NCI-H82 (cell line): ENCODE measurements at regions not wholly inside any gene's neighbourhood (a gene's known extent, or its start where the extent isn't known, plus 50 kb on each side); places are given as distances from the start of the nearest gene placed in this dataset.
"Not testable (repeated sequence)": the region's sequence is repeated elsewhere in the genome, so short reads cannot be mapped to it uniquely, and the experiment has no call there.

Experiments used
- DNase-seq: peaks from one replicate; lab custom pipeline; 2025; lab: John Stamatoyannopoulos, UW

DNA sequence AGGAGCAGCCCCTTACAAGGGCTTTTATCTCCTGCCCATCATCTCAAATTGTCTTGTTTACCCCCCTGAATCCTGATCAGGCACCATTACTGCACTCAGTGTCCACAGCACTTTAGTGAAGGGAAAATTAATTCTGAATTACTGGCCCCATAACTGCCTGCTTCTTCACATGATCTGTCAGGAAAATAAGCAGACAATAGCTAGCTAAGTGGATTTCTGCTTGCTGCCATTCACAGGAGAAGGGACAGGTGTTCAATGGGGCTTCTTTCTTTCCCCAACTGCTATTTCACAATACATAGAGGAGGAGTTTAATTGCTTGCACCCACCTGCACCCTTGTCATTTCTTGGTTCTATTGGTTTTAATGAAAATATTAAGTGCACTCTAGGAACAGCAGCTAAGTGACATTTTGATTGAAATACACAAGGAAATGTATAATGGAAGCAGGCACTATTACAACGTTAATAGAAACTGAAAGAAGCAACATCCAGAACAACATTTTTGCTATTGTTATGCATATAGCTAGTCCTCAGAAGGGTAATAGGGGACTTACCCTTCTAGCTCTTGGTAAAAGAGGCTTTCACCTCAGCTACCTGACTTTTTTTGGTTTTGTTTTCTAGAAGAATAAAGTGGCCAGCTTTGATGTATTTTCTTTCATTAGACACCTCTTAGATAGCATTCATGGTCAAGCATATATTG is 599.3 kb upstream of the TLE4 start:
- peak; percentile 67 for DNase-seq

DNA sequence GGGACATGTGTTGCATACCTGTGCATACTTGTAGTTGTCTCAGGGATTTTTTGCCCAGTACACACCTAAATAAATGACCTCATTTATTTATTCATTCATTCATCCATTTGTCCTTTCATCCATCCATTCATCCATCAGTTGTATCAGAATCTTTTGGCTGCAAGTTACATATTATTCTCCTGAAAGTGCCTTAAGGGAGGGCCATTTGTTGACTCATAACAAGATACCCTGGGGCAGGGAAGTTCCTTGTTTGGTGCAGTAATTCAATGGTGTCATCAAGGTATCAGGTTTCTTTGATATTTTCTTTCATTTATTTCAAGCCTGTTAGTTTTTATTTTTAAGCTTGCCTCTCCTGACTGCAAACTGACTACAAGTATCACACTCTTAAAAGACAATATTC is 597.9 kb upstream of the TLE4 start:
- no peak for DNase-seq

GRCh38 chr9:78982849-78983248 is 588.9 kb upstream of the TLE4 start:
- no peak for DNase-seq

DNA sequence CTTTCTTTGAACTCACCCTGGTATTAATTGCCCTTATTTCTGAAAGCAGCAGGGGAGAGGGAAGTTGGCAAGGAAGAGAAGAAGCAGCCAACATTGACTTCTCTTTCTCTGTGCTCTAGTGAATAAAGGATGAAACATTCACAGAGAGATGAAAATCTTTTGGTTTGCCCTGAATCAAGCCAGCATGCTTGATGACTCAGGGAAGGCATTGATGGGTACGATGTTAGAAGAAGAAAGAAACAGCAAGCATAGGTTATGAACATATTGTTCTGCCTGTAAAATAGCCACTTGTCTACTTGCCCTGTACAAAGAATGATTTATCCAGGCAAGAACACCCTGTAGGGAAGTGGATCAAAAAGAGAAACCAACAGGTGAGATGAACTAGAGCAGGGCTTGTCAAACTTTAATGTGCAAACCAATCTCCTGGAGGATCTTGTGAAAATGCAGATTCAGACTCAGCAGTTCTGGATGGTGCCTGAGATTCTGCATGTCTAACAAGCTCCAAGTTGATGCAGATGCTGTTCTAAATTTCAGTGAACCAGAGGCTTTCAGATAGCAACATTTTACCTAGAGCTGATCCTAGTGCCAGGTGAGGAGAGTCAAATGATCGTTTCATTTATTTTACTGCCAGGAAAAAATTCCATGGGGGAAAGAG is 586.6 kb upstream of the TLE4 start:
- DNase-seq, result no peak

DNA sequence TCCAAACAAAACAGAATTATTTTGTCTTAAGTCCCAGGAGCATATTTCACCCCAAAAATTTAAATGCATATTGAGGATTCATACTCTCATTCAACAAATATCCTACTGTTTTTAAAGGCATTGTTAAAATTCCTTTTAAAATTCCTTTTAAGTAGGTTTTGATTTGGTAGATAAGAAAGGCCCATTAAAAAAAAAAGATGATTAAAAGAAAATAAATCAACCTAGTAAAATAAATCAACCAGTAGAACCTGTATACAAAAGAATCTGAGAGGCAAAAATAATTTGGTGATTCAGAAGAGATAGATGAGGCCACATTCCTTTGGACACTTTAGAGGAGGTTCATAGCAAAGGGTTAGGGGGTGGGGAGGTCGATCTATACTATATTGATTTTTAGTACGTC is 585.3 kb upstream of the TLE4 start:
- DNase-seq, result no peak

- no peak for DNase-seq
These were observed 582.6 kb upstream of the TLE4 start for GRCh38 chr9:78989031-78989658.

- DNase-seq, result no peak
These were observed 577.3 kb upstream of the TLE4 start for GRCh38 chr9:78994471-78994870.

- not testable (repeated sequence) for DNase-seq
These were observed 576.8 kb upstream of the TLE4 start for GRCh38 chr9:78994974-78995373.

- no peak for DNase-seq
These were observed 574.5 kb upstream of the TLE4 start for GRCh38 chr9:78997296-78997695.

GRCh38 chr9:79000230-79001002 is 571.3 kb upstream of the TLE4 start:
- no peak for DNase-seq

- DNase-seq, result no peak
These were observed 570.8 kb upstream of the TLE4 start for GRCh38 chr9:79001012-79001411.

GRCh38 chr9:79003514-79003913 is 568.3 kb upstream of the TLE4 start:
- no peak for DNase-seq

- no peak for DNase-seq
These were observed 567.7 kb upstream of the TLE4 start for GRCh38 chr9:79004032-79004431.

GRCh38 chr9:79006546-79006945 is 565.2 kb upstream of the TLE4 start:
- DNase-seq, result no peak

DNA sequence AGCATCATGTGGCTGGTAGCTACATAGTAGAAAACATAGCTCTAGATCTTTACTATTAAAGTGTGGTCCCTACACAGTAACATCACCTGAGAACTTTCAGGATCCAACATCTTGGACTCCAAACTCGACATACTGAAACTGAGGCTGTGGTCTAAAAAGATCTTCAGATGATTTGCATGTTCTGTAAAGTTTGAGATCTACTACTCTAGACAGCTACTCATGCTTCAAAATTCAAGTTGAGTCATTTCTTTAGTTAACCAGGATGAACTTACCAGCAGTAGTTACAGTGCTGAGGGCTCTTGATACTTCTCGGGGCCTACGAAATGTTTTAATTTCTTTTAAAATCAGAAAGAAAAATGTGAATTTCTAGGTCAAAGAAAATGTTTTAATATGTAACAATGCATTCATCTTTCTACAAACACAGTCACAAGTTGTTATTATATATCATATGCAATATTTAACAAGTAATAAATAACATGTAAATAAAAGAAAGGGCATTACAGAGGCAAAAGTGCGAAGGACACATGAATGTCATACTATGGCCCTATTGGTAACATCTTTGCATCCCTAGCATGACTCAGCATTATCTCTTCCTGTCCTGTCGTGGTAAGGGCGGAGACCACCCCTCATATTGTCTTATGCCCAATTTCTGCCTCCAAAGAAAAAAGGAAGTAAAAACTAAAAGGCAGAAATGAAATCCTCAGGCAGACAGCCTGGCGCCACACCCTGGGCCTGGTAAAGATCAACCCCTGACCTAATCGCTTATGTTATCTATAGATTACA is 563.9 kb upstream of the TLE4 start:
- no peak for DNase-seq

- no peak for DNase-seq
These were observed 562.8 kb upstream of the TLE4 start for GRCh38 chr9:79008916-79009315.

- DNase-seq, result no peak
These were observed 560.3 kb upstream of the TLE4 start for GRCh38 chr9:79011461-79011860.

DNA sequence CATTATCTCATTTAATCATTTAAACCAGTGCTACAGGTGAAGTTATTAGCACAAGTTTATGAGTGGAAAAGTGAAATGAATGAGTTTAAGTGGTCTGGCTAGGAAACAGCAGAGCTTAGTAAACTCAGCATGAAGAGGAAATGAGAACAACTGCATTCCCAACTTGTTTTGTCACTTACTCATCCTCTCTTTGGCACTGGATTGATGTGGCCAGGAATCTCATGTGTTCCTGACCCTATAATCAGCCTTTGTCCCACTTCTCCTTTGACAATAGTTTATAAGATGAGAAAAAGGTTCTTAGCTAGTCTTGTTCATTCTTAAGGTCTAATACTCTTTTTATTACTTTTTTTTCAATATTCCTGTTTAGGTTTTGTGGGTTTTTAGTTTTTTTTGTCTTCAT is 559.2 kb upstream of the TLE4 start:
- no peak for DNase-seq

- DNase-seq, result no peak
These were observed 557.8 kb upstream of the TLE4 start for GRCh38 chr9:79013715-79014610.

- no peak for DNase-seq
These were observed 556.7 kb upstream of the TLE4 start for GRCh38 chr9:79014929-79015699.
